SH-SY5Y (cell line): ENCODE measurements at regions not wholly inside any gene's neighbourhood (a gene's known extent, or its start where the extent isn't known, plus 50 kb on each side); places are given as distances from the start of the nearest gene placed in this dataset.

Experiments used
- GATA2 ChIP-seq: IDR thresholded peaks from 2 replicates; pipeline ENCODE4 v1.6.1; 2011; ENCODE audit warnings: mild to moderate bottlenecking, low read depth, low read length
- GATA3 ChIP-seq: IDR thresholded peaks from 2 replicates; pipeline ENCODE4 v1.6.1; 2011; ENCODE audit warnings: low read depth, mild to moderate bottlenecking, low read length, moderate library complexity

- no peak for TF ChIP-seq GATA2
- no peak for TF ChIP-seq GATA3
Measured at GRCh38 chr12:86551146-86551571, 295.0 kb upstream of the MGAT4C start.
